ENCODE measurements at regions not wholly inside any gene's neighbourhood (a gene's known extent, or its start where the extent isn't known, plus 50 kb on each side); places are given as distances from the start of the nearest gene placed in this dataset.
"Not testable (repeated sequence)": the region's sequence is repeated elsewhere in the genome, so short reads cannot be mapped to it uniquely, and the experiment has no call there.

- not testable (repeated sequence) for H3K27me3 Mint-ChIP-seq
Measured at GRCh38 chr11:95610185-95610584, 179.4 kb downstream of the FAM76B start.

DNA sequence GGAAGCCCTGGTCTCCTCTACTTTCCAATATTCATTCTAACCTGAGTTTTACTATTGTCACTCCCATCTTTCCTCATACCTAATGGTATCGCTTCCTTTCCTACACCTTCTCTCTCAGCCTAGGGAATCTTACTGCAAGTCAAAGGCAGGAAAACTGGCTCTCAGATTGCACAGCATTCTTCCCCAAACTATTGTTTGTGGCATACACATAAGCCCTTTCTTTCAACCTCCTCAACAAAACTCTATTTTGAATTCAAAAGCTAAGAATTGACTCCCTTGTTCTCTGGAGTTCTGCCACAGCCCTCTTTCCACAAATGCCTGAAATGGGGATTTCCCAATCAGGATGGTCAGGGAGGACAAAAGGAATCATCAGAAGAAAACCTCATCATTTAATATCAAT lies 181.5 kb downstream of the FAM76B start:
- POLR2A ChIA-PET: no interaction called here
- Mint-ChIP-seq H3K4me1 (peaks cover 6% of the 10 kb centered on the region), H3K27ac (no peak overlapping the region), H3K27me3 (peaks cover 2% of the 10 kb centered on the region), H3K9me3 (no peaks in the 10 kb centered on the region), H3K36me3 (ENCODE audit: low read depth) (no peaks in the 10 kb centered on the region), H3K4me3 (no peak overlapping the region)
- CTCF ChIA-PET: no interaction called here
- DNase-seq: no peak

More at GRCh38 chr11:95610185-95610584, 179.4 kb downstream of the FAM76B start:
- POLR2A ChIA-PET; DNase-seq; H3K4me1 Mint-ChIP-seq; H3K4me3 Mint-ChIP-seq; H3K36me3 Mint-ChIP-seq (ENCODE audit: low read depth); H3K27ac Mint-ChIP-seq; CTCF ChIA-PET; H3K9me3 Mint-ChIP-seq: not testable (repeated sequence)

DNA sequence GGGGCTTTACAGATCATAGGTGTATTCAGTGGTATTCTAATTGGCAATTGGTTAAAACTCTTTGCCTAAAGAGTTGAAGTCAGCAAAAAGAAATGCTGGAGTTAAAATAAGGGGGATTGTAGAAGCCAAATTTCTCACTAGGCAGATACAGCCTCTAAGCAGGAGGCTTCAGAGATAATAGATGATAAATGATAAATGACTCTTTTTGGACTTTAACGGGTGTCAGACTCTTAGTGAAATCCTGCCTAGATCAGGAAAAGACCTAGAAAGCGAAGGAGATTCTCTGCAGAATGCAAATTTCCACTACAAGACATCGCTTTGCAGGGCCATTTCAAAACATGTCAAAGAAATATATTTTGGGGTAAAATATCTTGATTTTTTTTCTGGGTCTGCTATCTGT lies 182.8 kb downstream of the FAM76B start:
- Mint-ChIP-seq H3K4me3 (no peak overlapping the region), H3K4me1 (peaks cover 6% of the 10 kb centered on the region), H3K27me3 (peaks cover 2% of the 10 kb centered on the region), H3K9me3 (no peaks in the 10 kb centered on the region), H3K27ac (no peak overlapping the region), H3K36me3 (ENCODE audit: low read depth) (no peaks in the 10 kb centered on the region)
- CTCF ChIA-PET: no interaction called here
- POLR2A ChIA-PET: no interaction called here
- no peak for DNase-seq

DNA sequence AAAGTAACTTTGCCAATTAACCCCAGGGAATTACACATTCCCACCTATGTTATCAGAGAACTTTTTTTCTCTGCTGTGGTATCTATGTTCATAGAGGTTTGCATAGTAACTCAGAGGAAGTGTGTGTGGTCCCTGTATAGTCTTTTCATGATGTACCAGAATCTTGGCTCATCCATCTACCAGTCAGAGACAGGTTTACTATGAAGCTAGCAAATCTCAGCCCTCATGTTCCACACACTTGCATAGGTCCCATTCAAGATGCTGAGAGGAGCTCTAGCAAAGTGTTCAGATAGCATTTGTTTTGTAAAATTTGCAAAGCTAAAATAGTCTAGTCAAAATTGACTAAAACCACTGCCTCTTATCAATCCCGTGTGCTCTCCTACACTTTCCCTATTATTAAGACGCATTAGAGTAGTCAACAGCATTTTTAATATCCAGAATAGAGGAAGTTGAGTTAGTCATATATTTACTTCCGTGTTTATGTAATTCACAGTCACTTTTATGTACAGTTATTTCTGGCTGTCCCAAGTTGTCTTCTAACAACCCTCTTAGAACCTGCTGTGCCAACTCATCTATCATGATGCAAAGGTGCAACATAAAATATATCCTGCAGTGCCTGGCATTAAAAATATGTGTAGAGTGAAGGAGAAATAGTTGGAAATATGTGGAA lies 184.2 kb downstream of the FAM76B start:
- Mint-ChIP-seq H3K4me3 (no peak overlapping the region), H3K27ac (no peak overlapping the region), H3K4me1 (peaks cover 9% of the 10 kb centered on the region), H3K36me3 (ENCODE audit: low read depth) (no peaks in the 10 kb centered on the region), H3K27me3 (peaks cover 2% of the 10 kb centered on the region), H3K9me3 (no peaks in the 10 kb centered on the region)
- DNase-seq: no peak
- ChIA-PET CTCF (interaction anchor here (0.6 to 1.3 kb wide), 3 partner anchors 10 to 66 kb away, joined by 3 to 4 read pairs (median 3); no protein-coding TSS in a partner anchor), POLR2A (no interaction called here)

DNA sequence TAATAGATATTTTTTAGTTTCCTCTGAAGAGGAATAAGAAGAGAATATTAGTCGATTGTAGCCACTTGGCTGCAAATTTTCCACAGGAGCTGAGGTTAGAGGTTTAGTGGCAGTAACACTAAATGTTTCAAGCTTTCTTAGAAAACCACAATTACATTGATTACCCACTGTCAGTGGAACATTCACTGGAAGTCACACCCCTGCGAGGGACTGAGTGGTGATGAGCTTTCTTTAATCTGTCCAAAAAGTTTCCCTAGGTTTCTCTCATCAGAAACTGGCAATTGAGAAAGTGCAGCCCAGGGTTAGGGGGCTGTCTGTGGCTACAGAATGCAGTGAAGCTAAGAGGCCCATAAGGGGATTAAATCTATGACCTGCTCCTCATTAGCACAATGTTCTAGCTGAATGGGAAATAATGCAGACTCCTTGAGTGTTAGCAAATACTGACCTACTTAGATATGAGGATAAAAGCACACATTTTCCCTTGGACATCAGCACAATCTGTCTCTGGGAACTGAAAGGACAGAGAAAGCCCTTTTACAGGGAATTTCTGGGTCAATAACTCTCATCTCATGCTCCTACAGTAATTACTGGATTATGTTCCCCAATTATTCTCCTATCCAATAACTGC lies 189.5 kb downstream of the FAM76B start:
- Mint-ChIP-seq H3K4me1 (peaks cover 13% of the 10 kb centered on the region), H3K9me3 (no peaks in the 10 kb centered on the region), H3K36me3 (ENCODE audit: low read depth) (no peaks in the 10 kb centered on the region), H3K27me3 (no peaks in the 10 kb centered on the region), H3K27ac (no peak overlapping the region), H3K4me3 (no peak overlapping the region)
- DNase-seq: no peak
- ChIA-PET POLR2A (interaction anchor here (0.8 kb wide), 1 partner anchor 191 kb away, joined by 3 read pairs; no protein-coding TSS in a partner anchor), CTCF (interaction anchor here (0.5 kb wide), 1 partner anchor 102 kb away, joined by 3 read pairs; no protein-coding TSS in a partner anchor)

- no peak overlapping the region for H3K4me3 Mint-ChIP-seq
- H3K4me1 Mint-ChIP-seq: peaks cover 13% of the 10 kb centered on the region
- no peaks in the 10 kb centered on the region for H3K9me3 Mint-ChIP-seq
- CTCF ChIA-PET: interaction anchor here (1.0 kb wide), 1 partner anchor 9 kb away, joined by 4 read pairs; no protein-coding TSS in a partner anchor
- H3K27ac Mint-ChIP-seq: no peak overlapping the region
- no peaks in the 10 kb centered on the region for H3K27me3 Mint-ChIP-seq
- DNase-seq: no peak
- no peaks in the 10 kb centered on the region for H3K36me3 Mint-ChIP-seq (ENCODE audit: low read depth)
- POLR2A ChIA-PET: no interaction called here
Measured at GRCh38 chr11:95595973-95596489, 193.6 kb downstream of the FAM76B start.

DNA sequence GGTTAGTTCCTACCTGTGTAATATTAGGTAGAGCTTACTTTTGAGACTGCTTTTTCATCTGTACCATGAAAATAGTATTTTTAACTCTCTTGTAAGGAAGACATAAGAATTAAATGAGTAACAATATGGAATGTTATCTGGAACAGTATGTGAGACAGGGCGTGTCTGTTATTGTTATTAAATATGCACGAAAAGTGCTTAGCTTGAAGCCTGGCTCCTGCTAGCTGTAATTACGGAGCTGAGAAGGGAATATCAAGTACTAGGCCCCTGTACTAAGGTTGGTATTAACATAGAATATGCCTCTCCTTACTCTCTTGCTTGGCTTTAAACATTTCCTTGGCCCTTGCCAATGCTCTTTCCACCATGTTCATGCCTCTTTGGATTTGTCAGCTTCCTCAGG lies 194.0 kb downstream of the FAM76B start:
- H3K9me3 Mint-ChIP-seq: no peaks in the 10 kb centered on the region
- H3K4me1 Mint-ChIP-seq: peaks cover 11% of the 10 kb centered on the region
- H3K4me3 Mint-ChIP-seq: no peak overlapping the region
- H3K27me3 Mint-ChIP-seq: no peaks in the 10 kb centered on the region
- DNase-seq: no peak
- no peak overlapping the region for H3K27ac Mint-ChIP-seq
- no peaks in the 10 kb centered on the region for H3K36me3 Mint-ChIP-seq (ENCODE audit: low read depth)
- ChIA-PET POLR2A (no interaction called here), CTCF (interaction anchor here (0.6 to 1.0 kb wide), 2 partner anchors 9 to 334 kb away, joined by 3 to 4 read pairs; no protein-coding TSS in a partner anchor)

DNA sequence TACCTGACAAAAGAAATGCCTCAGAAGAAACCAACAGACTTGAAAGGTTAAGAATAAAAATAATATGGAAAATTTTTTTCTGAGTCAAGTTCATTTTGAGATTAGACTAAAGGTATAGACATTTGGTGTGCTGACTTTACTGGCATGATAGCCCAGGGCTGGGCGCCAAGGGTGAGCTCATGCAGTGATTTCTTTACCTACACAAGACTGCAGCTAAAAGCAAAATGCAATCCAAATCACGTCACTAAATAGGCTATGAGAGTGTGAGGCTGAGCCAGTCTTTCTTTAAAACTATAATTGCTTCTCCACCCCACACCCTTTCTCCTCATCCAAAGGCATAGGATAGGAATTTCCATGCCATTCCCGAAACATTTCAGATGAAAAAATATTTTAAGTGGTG lies 196.5 kb downstream of the FAM76B start:
- no peak for DNase-seq
- Mint-ChIP-seq H3K4me1 (no peaks in the 10 kb centered on the region), H3K4me3 (no peak overlapping the region), H3K27me3 (no peaks in the 10 kb centered on the region), H3K27ac (no peak overlapping the region), H3K36me3 (ENCODE audit: low read depth) (no peaks in the 10 kb centered on the region), H3K9me3 (no peaks in the 10 kb centered on the region)
- CTCF ChIA-PET: interaction anchor here (1.2 kb wide), 1 partner anchor 12 kb away, joined by 3 read pairs; no protein-coding TSS in a partner anchor
- POLR2A ChIA-PET: no interaction called here

GRCh38 chr11:95592471-95592870 lies 197.1 kb downstream of the FAM76B start:
- no peaks in the 10 kb centered on the region for H3K9me3 Mint-ChIP-seq
- no peak overlapping the region for H3K27ac Mint-ChIP-seq
- no peak overlapping the region for H3K4me3 Mint-ChIP-seq
- H3K27me3 Mint-ChIP-seq: no peaks in the 10 kb centered on the region
- no peaks in the 10 kb centered on the region for H3K4me1 Mint-ChIP-seq
- CTCF ChIA-PET: interaction anchor here (1.2 to 1.4 kb wide), 2 partner anchors 13 to 56 kb away, joined by 3 to 5 read pairs; no protein-coding TSS in a partner anchor
- H3K36me3 Mint-ChIP-seq (ENCODE audit: low read depth): no peaks in the 10 kb centered on the region
- DNase-seq: no peak
- POLR2A ChIA-PET: no interaction called here

- H3K4me3 Mint-ChIP-seq: no peak overlapping the region
- DNase-seq: no peak
- no peak overlapping the region for H3K27ac Mint-ChIP-seq
- POLR2A ChIA-PET: no interaction called here
- H3K36me3 Mint-ChIP-seq (ENCODE audit: low read depth): no peaks in the 10 kb centered on the region
- no peaks in the 10 kb centered on the region for H3K9me3 Mint-ChIP-seq
- no peaks in the 10 kb centered on the region for H3K4me1 Mint-ChIP-seq
- CTCF ChIA-PET: interaction anchor here (0.6 to 0.9 kb wide), 2 partner anchors 22 to 163 kb away, joined by 3 read pairs; no protein-coding TSS in a partner anchor
- no peaks in the 10 kb centered on the region for H3K27me3 Mint-ChIP-seq
Measured at GRCh38 chr11:95589893-95590612, 199.5 kb downstream of the FAM76B start.

DNA sequence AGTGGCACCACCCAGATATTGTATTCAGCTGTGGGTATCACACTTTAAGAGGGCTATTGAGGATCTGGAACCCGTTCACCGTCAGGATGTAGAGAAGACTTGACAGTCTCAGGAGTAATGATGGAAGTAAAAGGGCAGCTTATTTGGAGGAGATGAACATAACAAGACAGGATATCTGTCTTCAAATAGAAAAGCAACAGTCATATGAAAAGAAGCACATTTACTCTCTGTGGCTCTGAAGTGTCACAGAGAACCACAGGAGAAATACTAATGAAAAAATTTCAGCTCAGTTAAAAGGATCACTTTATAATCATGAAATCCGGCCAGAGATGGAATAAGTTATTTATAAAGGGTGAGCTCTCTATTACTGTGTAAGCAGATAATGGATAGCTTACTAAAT lies 200.8 kb downstream of the FAM76B start:
- no peaks in the 10 kb centered on the region for H3K27me3 Mint-ChIP-seq
- DNase-seq: no peak
- peaks cover 2% of the 10 kb centered on the region for H3K4me1 Mint-ChIP-seq
- POLR2A ChIA-PET: no interaction called here
- CTCF ChIA-PET: interaction anchor here (0.7 kb wide), 1 partner anchor 32 kb away, joined by 4 read pairs; no protein-coding TSS in a partner anchor
- H3K27ac Mint-ChIP-seq: no peak overlapping the region
- H3K4me3 Mint-ChIP-seq: no peak overlapping the region
- H3K36me3 Mint-ChIP-seq (ENCODE audit: low read depth): no peaks in the 10 kb centered on the region
- H3K9me3 Mint-ChIP-seq: no peaks in the 10 kb centered on the region

- ChIA-PET POLR2A (no interaction called here), CTCF (interaction anchor here (1.2 kb wide), 1 partner anchor 29 kb away, joined by 3 read pairs; no protein-coding TSS in a partner anchor)
- DNase-seq: no peak
- Mint-ChIP-seq H3K27me3 (no peaks in the 10 kb centered on the region), H3K27ac (no peak overlapping the region), H3K4me3 (no peak overlapping the region), H3K9me3 (peaks cover 13% of the 10 kb centered on the region), H3K36me3 (ENCODE audit: low read depth) (peaks cover 4% of the 10 kb centered on the region), H3K4me1 (peaks cover 2% of the 10 kb centered on the region)
Measured at GRCh38 chr11:95586661-95587060, 202.9 kb downstream of the FAM76B start.

DNA sequence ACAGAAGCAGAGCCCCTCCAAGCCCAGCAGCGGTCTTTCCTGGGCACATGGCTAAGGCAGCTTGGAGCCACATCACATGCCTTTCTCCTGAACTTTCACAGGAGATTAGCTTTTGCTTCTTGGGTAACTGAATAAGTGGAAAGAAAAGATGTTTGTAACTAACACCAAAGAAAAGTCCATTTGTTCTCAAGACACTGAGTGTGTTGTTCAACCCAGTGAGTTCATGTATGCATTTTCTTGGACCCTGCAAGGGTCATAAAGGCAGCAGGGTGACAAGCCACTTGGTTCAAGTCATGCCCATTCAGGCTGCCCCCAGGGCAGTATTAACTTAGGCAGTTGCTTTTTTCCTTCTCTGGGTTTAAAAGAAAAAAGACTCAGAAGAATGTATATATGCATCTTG lies 203.4 kb downstream of the FAM76B start:
- H3K36me3 Mint-ChIP-seq (ENCODE audit: low read depth): peaks cover 4% of the 10 kb centered on the region
- ChIA-PET CTCF (interaction anchor here (0.7 kb wide), 1 partner anchor 11 kb away, joined by 3 read pairs; no protein-coding TSS in a partner anchor), POLR2A (no interaction called here)
- no peak overlapping the region for H3K4me3 Mint-ChIP-seq
- peaks cover 14% of the 10 kb centered on the region for H3K9me3 Mint-ChIP-seq
- H3K27ac Mint-ChIP-seq: no peak overlapping the region
- H3K4me1 Mint-ChIP-seq: peaks cover 2% of the 10 kb centered on the region
- no peaks in the 10 kb centered on the region for H3K27me3 Mint-ChIP-seq
- no peak for DNase-seq

Data from activated CD4-positive, alpha-beta T cell treated with anti-CD3 and anti-CD28 coated beads, Interleukin-2, amount 10 ng/mL, durations not matched to agents 7 days and 5 days (primary cell).